ENCODE measurements at regions not wholly inside any gene's neighbourhood (a gene's known extent, or its start where the extent isn't known, plus 50 kb on each side); places are given as distances from the start of the nearest gene placed in this dataset.
A peak's percentile ranks its signal among the peaks of the same experiment; 100 is the strongest.

- Mint-ChIP-seq H3K4me1 (peaks cover 13% of the 10 kb centered on the region), H3K4me3 (no peak overlapping the region), H3K27me3 (ENCODE audit: low read depth, poor library complexity) (no peaks in the 10 kb centered on the region), H3K27ac (no peak overlapping the region), H3K36me3 (ENCODE audit: low read depth) (peaks cover 19% of the 10 kb centered on the region), H3K9me3 (peaks cover 28% of the 10 kb centered on the region)
- TF ChIP-seq CTCF (IDR thresholded peaks at IDR 0.05), result no peak
- DNase-seq, result no peak
These were observed 161.2 kb upstream of the HMGA2 start for GRCh38 chr12:65663097-65663496.

GRCh38 chr12:65663648-65664047, 160.6 kb upstream of the HMGA2 start:
- no peak overlapping the region for H3K27ac Mint-ChIP-seq
- no peak for TF ChIP-seq CTCF (IDR thresholded peaks at IDR 0.05)
- H3K9me3 Mint-ChIP-seq, result peaks cover 28% of the 10 kb centered on the region
- DNase-seq, result no peak
- peaks cover 19% of the 10 kb centered on the region for H3K36me3 Mint-ChIP-seq (ENCODE audit: low read depth)
- peaks cover 18% of the 10 kb centered on the region for H3K4me1 Mint-ChIP-seq
- no peak overlapping the region for H3K4me3 Mint-ChIP-seq
- no peaks in the 10 kb centered on the region for H3K27me3 Mint-ChIP-seq (ENCODE audit: low read depth, poor library complexity)

- Mint-ChIP-seq H3K4me1 (peaks cover 18% of the 10 kb centered on the region), H3K9me3 (peaks cover 28% of the 10 kb centered on the region), H3K27ac (no peak overlapping the region), H3K36me3 (ENCODE audit: low read depth) (peaks cover 19% of the 10 kb centered on the region), H3K27me3 (ENCODE audit: low read depth, poor library complexity) (no peaks in the 10 kb centered on the region), H3K4me3 (no peak overlapping the region)
- TF ChIP-seq CTCF (IDR thresholded peaks at IDR 0.05), result no peak
- DNase-seq, result no peak
These were observed 159.5 kb upstream of the HMGA2 start for GRCh38 chr12:65664715-65665250.

- H3K4me3 Mint-ChIP-seq, result no peak overlapping the region
These were observed 158.5 kb upstream of the HMGA2 start for GRCh38 chr12:65665817-65666216.

GRCh38 chr12:65666876-65667275, 157.4 kb upstream of the HMGA2 start:
- Mint-ChIP-seq H3K4me3 (no peak overlapping the region), H3K9me3 (peaks cover 28% of the 10 kb centered on the region), H3K27me3 (ENCODE audit: low read depth, poor library complexity) (no peaks in the 10 kb centered on the region), H3K4me1 (peaks cover 18% of the 10 kb centered on the region), H3K27ac (peak overlapping the region; percentile 10), H3K36me3 (ENCODE audit: low read depth) (peaks cover 19% of the 10 kb centered on the region)
- TF ChIP-seq CTCF (IDR thresholded peaks at IDR 0.05), result no peak
- no peak for DNase-seq

More at GRCh38 chr12:65665817-65666216, 158.5 kb upstream of the HMGA2 start:
- Mint-ChIP-seq H3K36me3 (ENCODE audit: low read depth) (peaks cover 19% of the 10 kb centered on the region), H3K27ac (no peak overlapping the region), H3K4me1 (peaks cover 18% of the 10 kb centered on the region), H3K27me3 (ENCODE audit: low read depth, poor library complexity) (no peaks in the 10 kb centered on the region), H3K9me3 (peaks cover 28% of the 10 kb centered on the region)
- DNase-seq, result no peak
- TF ChIP-seq CTCF (IDR thresholded peaks at IDR 0.05), result no peak

- Mint-ChIP-seq H3K36me3 (ENCODE audit: low read depth) (peaks cover 19% of the 10 kb centered on the region), H3K4me1 (peaks cover 18% of the 10 kb centered on the region), H3K4me3 (no peak overlapping the region), H3K27ac (no peak overlapping the region), H3K9me3 (peaks cover 27% of the 10 kb centered on the region), H3K27me3 (ENCODE audit: low read depth, poor library complexity) (no peaks in the 10 kb centered on the region)
- TF ChIP-seq CTCF (IDR thresholded peaks at IDR 0.05), result no peak
- no peak for DNase-seq
These were observed 156.4 kb upstream of the HMGA2 start for GRCh38 chr12:65667932-65668331.

All from nephron progenitor cell (in vitro differentiated cells).